ENCODE measurements at regions not wholly inside any gene's neighbourhood (a gene's known extent, or its start where the extent isn't known, plus 50 kb on each side); places are given as distances from the start of the nearest gene placed in this dataset.

DNA sequence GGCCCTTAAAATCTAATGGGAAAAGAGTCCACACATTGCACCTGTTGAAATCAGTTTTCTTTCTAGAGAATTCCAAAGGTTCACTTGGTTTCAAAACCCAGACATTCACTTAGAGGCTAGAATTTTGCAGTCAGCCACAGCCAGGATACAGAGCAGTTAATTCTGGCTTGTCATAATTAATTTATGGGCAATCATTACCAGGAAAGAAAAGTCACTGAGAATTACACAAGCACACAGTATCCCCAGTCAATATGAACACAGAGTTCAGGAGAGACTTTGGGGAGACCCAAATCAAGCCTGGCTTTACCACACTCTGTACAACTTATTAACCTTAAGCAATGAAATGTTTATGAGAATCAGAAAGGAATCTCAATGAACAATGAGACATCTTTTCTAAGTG is 224.3 kb upstream of the SOX21 start:
- TF ChIP-seq POLR2A (IDR thresholded peaks at IDR 0.05) (no peak), CTCF (IDR thresholded peaks at IDR 0.05) (no peak)
